ENCODE measurements at regions not wholly inside any gene's neighbourhood (a gene's known extent, or its start where the extent isn't known, plus 50 kb on each side); places are given as distances from the start of the nearest gene placed in this dataset.

GRCh38 chr10:78433076-78433595 lies 399.5 kb downstream of the RPS24 start:
- TF ChIP-seq CTCF (IDR thresholded peaks at IDR 0.05) (no peak), POLR2A (IDR thresholded peaks at IDR 0.05) (no peak)

Data from testis (tissue), 2 donors.